Natural killer cell (primary cell): ENCODE measurements at regions not wholly inside any gene's neighbourhood (a gene's known extent, or its start where the extent isn't known, plus 50 kb on each side); places are given as distances from the start of the nearest gene placed in this dataset.

ENCODE experiments used
- ATAC-seq, 3 donors: fragments of 150-1000 bp in 2 of 3; fragments of 200-7000 bp in 1 of 3; cut with Tn5 transposase; 1 replicate in 1 of 3; 2 replicates in 2 of 3; pipeline ENCODE4 v1.10.0; 2021; ENCODE audit warnings: mild to moderate bottlenecking in 2 of 3, moderate library complexity in 2 of 3
- DNase-seq, 2 donors: peaks; one replicate each; pipeline versions ENCODE4 v3.0.0 to v3.0.0-alpha.2; 2013 to 2021; ENCODE audit warnings: mixed read lengths in 1 of 2
- H3K27ac ChIP-seq: one replicate; pipeline ENCODE4 v1.5.1; 2013; ENCODE audit warnings: mild to moderate bottlenecking, low read length
- H3K27me3 ChIP-seq: one replicate; pipeline ENCODE4 v1.6.1; 2013; ENCODE audit warnings: low read length; ENCODE audit not compliant: control insufficient read depth, insufficient read depth
- H3K36me3 ChIP-seq: one replicate; pipeline ENCODE4 v1.6.1; 2013; ENCODE audit warnings: low read length; ENCODE audit not compliant: control insufficient read depth, insufficient read depth
- H3K4me1 ChIP-seq: one replicate; pipeline ENCODE4 v1.6.1; 2013; ENCODE audit warnings: low read length; ENCODE audit not compliant: control insufficient read depth, insufficient read depth
- H3K4me3 ChIP-seq: one replicate; pipeline ENCODE4 v1.5.1; 2013; ENCODE audit warnings: low read length
- H3K9me3 ChIP-seq: one replicate; pipeline ENCODE4 v1.6.1; 2013; ENCODE audit warnings: low read length; ENCODE audit not compliant: control insufficient read depth, insufficient read depth
- H3K27ac Mint-ChIP-seq, 2 donors: one replicate each; pipeline ENCODE4 v1.8.0; 2022; ENCODE audit warnings: mild to moderate bottlenecking in 2 of 2, mixed read lengths in 2 of 2, moderate library complexity in 1 of 2
- H3K27me3 Mint-ChIP-seq, 2 donors: one replicate each; pipeline ENCODE4 v1.8.0; 2022; ENCODE audit warnings: low read depth in 2 of 2, mixed read lengths in 2 of 2
- H3K36me3 Mint-ChIP-seq: one replicate; pipeline ENCODE4 v1.8.0; 2022; ENCODE audit warnings: mixed read lengths
- H3K4me1 Mint-ChIP-seq, 2 donors: one replicate each; pipeline ENCODE4 v1.8.0; 2022; ENCODE audit warnings: mixed read lengths in 2 of 2
- H3K4me3 Mint-ChIP-seq: one replicate; pipeline ENCODE4 v1.8.0; 2022; ENCODE audit warnings: mild to moderate bottlenecking, moderate library complexity, mixed read lengths
- H3K9me3 Mint-ChIP-seq, 2 donors: one replicate each; pipeline ENCODE4 v1.8.0; 2022; ENCODE audit warnings: mixed read lengths in 2 of 2
- WGBS: methylation state at CpG from one replicate; pipeline ENCODE4 v1.1.7; 2013; ENCODE audit warnings: missing lambda C conversion rate; ENCODE audit not compliant: insufficient coverage; 5-methylcytosine and 5-hydroxymethylcytosine counted together
- intact Hi-C: fragments of 100-400 bp; cut with micrococcal nuclease; formaldehyde crosslinking; loops from one replicate; pipeline ENCODE4 v1.14.2; 2022
- TF ChIP-seq, protein P1 (sequence below): fragments of 200-600 bp; IDR thresholded peaks from one replicate; pipeline ENCODE4 v1.8.0; 2022; ENCODE audit warnings: antibody characterized with exemption

DNA sequence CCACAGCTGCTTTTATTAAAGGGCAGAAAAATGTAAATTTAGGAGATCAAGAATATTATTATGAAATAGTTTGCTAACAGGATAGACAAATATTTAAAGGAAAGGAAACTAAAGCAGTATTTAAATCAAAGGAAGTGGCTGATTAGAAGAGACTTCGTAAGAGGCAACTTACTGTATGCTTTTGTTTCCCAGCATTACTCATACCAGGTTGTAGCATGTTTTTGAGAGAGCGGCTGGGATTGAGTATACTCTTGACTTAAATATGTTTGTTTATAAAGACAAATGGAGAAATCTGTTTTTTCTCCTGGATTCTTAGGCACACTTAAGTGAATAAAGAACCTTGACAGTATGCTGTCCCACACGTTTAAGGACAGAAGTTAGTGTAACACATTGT is 293.7 kb downstream of the ZNF248 start:
- Histone ChIP-seq H3K27me3 (no peaks in the 10 kb centered on the region), H3K36me3 (no peaks in the 10 kb centered on the region), H3K4me3 (no peak overlapping the region), H3K27ac (no peak overlapping the region), H3K9me3 (no peaks in the 10 kb centered on the region), H3K4me1 (no peaks in the 10 kb centered on the region)
- DNase-seq (no peak), ATAC-seq (no peak)
- intact Hi-C loops, result no loop called here
- TF ChIP-seq, protein P1, sequence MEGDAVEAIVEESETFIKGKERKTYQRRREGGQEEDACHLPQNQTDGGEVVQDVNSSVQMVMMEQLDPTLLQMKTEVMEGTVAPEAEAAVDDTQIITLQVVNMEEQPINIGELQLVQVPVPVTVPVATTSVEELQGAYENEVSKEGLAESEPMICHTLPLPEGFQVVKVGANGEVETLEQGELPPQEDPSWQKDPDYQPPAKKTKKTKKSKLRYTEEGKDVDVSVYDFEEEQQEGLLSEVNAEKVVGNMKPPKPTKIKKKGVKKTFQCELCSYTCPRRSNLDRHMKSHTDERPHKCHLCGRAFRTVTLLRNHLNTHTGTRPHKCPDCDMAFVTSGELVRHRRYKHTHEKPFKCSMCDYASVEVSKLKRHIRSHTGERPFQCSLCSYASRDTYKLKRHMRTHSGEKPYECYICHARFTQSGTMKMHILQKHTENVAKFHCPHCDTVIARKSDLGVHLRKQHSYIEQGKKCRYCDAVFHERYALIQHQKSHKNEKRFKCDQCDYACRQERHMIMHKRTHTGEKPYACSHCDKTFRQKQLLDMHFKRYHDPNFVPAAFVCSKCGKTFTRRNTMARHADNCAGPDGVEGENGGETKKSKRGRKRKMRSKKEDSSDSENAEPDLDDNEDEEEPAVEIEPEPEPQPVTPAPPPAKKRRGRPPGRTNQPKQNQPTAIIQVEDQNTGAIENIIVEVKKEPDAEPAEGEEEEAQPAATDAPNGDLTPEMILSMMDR, result no peak
- H3K4me1 Mint-ChIP-seq, result no peaks in the 10 kb centered on the region
- H3K9me3 Mint-ChIP-seq, result peaks cover 14 to 23% of the 10 kb centered on the region in 2 donors
- WGBS, result 96% methylated on average over 2 of the region's 3 CpGs
- H3K27ac Mint-ChIP-seq, result no peak overlapping the region
- no peaks in the 10 kb centered on the region for H3K36me3 Mint-ChIP-seq
- H3K4me3 Mint-ChIP-seq, result no peak overlapping the region
- H3K27me3 Mint-ChIP-seq, result no peaks in the 10 kb centered on the region

DNA sequence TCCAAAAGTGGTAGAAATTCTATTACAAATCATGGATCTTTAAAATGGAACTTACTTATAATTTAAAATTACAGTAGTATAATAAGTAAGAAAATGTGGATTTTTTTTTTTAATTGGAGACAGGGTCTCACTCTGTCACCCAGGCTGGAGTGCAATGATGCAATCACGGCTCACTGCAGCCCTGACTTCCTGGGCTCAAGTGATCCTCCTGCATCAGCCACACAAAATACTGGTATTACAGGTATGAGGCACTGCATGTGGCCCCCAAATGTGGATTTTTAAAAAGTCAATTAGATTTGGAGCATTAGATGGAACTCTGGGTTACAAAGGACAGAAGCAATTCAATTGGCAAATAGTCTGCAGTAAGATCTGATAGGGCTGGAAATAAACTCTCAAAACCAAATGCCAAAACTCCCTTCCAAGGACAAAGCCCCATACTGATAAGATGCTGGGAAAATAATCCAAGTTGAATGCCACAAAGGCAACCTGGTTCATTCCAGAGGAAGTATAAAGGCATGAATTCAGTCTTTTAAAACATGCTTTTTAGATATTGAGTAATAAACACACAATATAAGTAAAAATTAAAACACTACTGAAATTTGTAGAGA is 294.2 kb downstream of the ZNF248 start:
- no peaks in the 10 kb centered on the region for H3K36me3 ChIP-seq
- H3K4me3 Mint-ChIP-seq, result no peak overlapping the region
- intact Hi-C loops, result no loop called here

DNA sequence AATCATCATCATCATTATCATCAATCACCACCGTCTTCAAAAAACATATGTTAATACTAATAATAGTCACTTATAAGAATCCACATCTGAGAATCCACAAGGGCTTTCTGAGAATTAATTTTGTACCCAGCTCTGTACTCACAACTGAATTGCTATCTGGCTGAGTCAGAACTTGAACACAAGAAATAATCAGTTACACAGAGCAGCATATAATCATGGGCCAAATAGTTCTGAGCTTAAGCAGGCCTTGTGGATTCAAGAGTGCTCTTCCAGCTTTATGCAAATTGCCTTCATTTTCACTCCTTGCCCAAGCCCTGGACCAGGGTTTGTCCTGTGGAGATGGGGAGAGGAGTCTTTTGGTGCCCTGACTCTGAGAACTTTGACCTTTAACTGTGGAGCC is 304.5 kb downstream of the ZNF248 start:
- 100% methylated on average over 1 of the region's 1 CpG for WGBS
- Histone ChIP-seq H3K9me3 (peaks cover 10% of the 10 kb centered on the region), H3K27me3 (no peaks in the 10 kb centered on the region), H3K27ac (no peak overlapping the region), H3K36me3 (no peaks in the 10 kb centered on the region), H3K4me1 (no peaks in the 10 kb centered on the region), H3K4me3 (no peak overlapping the region)
- DNase-seq (no peak), ATAC-seq (no peak)
- H3K4me1 Mint-ChIP-seq, result no peaks in the 10 kb centered on the region
- TF ChIP-seq, protein P1, result no peak
- peaks cover 7% of the 10 kb centered on the region for H3K36me3 Mint-ChIP-seq
- no peak overlapping the region for H3K27ac Mint-ChIP-seq
- H3K27me3 Mint-ChIP-seq, result no peaks in the 10 kb centered on the region
- H3K4me3 Mint-ChIP-seq, result no peak overlapping the region
- intact Hi-C loops, result no loop called here
- H3K9me3 Mint-ChIP-seq, result peaks cover 8 to 16% of the 10 kb centered on the region in 2 donors

More for the DNA sequence above, 294.2 kb downstream of the ZNF248 start:
- Histone ChIP-seq H3K4me3 (no peak overlapping the region), H3K9me3 (no peaks in the 10 kb centered on the region), H3K27ac (no peak overlapping the region), H3K27me3 (no peaks in the 10 kb centered on the region), H3K4me1 (no peaks in the 10 kb centered on the region)
- H3K27me3 Mint-ChIP-seq, result no peaks in the 10 kb centered on the region
- peaks cover 14 to 18% of the 10 kb centered on the region in 2 donors for H3K9me3 Mint-ChIP-seq
- H3K4me1 Mint-ChIP-seq, result no peaks in the 10 kb centered on the region
- ATAC-seq, result no peak
- WGBS, result 76% methylated on average over 1 of the region's 1 CpG
- H3K36me3 Mint-ChIP-seq, result no peaks in the 10 kb centered on the region
- TF ChIP-seq, protein P1, result no peak
- DNase-seq, result no peak
- H3K27ac Mint-ChIP-seq, result no peak overlapping the region

DNA sequence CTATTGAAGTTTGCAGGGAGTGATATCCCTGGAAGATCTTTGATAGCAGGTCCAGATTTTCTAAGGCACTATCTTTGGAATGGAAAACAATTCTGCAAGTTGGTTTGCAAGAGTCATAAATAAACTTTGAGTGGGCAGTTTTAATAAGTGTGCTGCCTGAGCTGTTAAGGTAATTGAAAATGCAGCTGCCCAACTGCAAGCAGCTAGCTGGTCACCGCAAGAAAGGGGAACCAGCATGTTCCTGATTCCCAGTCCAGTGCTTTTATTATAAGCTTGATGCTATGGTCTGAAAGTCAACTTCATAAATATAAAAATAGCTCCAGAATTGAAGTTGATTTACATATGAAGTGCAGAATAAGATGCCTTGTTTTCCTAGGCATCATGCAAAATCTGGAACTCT is 308.4 kb downstream of the ZNF248 start:
- Histone ChIP-seq H3K27ac (no peak overlapping the region), H3K4me3 (no peak overlapping the region), H3K27me3 (no peaks in the 10 kb centered on the region), H3K4me1 (no peaks in the 10 kb centered on the region), H3K36me3 (no peaks in the 10 kb centered on the region), H3K9me3 (peaks cover 12% of the 10 kb centered on the region)
- Mint-ChIP-seq H3K27ac (no peak overlapping the region), H3K27me3 (no peaks in the 10 kb centered on the region), H3K36me3 (peaks cover 7% of the 10 kb centered on the region), H3K9me3 (peaks cover 6 to 16% of the 10 kb centered on the region in 2 donors), H3K4me3 (no peak overlapping the region), H3K4me1 (no peaks in the 10 kb centered on the region)
- TF ChIP-seq, protein P1, result no peak
- ATAC-seq, result no peak
- intact Hi-C loops, result no loop called here
- WGBS, result 100% methylated on average over 1 of the region's 1 CpG
- DNase-seq, result no peak
